ENCODE measurements at regions not wholly inside any gene's neighbourhood (a gene's known extent, or its start where the extent isn't known, plus 50 kb on each side); places are given as distances from the start of the nearest gene placed in this dataset.

- WGBS: 95% methylated on average over 1 of the region's 1 CpG
- no peaks in the 10 kb centered on the region for H3K27me3 ChIP-seq (ENCODE audit: control insufficient read depth in 4 of 4, insufficient read depth in 4 of 4, low read length in 3 of 4)
- TF ChIP-seq YY1 (IDR thresholded peaks at IDR 0.05) (no peak), ZBTB33 (IDR thresholded peaks at IDR 0.05) (no peak), JUND (IDR thresholded peaks at IDR 0.05) (no peak), GABPA (IDR thresholded peaks at IDR 0.05 in 1 of 2, conservative IDR thresholded peaks at IDR 0.05 in 1 of 2) (no peak), EGR1 (IDR thresholded peaks at IDR 0.05; ENCODE audit: low read depth in 2 of 2) (no peak), MAX (IDR thresholded peaks at IDR 0.05) (no peak), FOXA1 (IDR thresholded peaks at IDR 0.05) (no peak), RXRA (IDR thresholded peaks at IDR 0.05) (no peak), ATF3 (IDR thresholded peaks at IDR 0.05) (no peak), FOXA2 (IDR thresholded peaks at IDR 0.05) (no peak), REST (IDR thresholded peaks at IDR 0.05) (no peak), SP1 (IDR thresholded peaks at IDR 0.05) (no peak), NR2F2 (IDR thresholded peaks at IDR 0.05) (no peak), HNF4A (conservative IDR thresholded peaks at IDR 0.05) (no peak), TAF1 (conservative IDR thresholded peaks at IDR 0.05) (no peak), RAD21 (IDR thresholded peaks at IDR 0.05) (no peak), HNF4G (IDR thresholded peaks at IDR 0.05) (no peak)
- H3K4me3 ChIP-seq (ENCODE audit: low read depth in 1 of 3, low read length in 3 of 3): no peak overlapping the region
- H3K27ac ChIP-seq (ENCODE audit: low read depth in 1 of 2, low read length in 2 of 2): no peak overlapping the region
- H3K9me3 ChIP-seq (ENCODE audit: control insufficient read depth in 4 of 4, low read length in 3 of 4): peaks cover 0 to 3% (median 0%) of the 10 kb centered on the region in 4 donors
- no peak for DNase-seq (ENCODE audit: low spot score)
- no peaks in the 10 kb centered on the region for H3K4me1 ChIP-seq (ENCODE audit: control insufficient read depth in 4 of 4, insufficient read depth in 4 of 4, low read length in 3 of 4)
- no peak overlapping the region for H3K9ac ChIP-seq (ENCODE audit: low read depth in 1 of 2, low read length in 2 of 2)
- no peaks in the 10 kb centered on the region for H3K36me3 ChIP-seq (ENCODE audit: control insufficient read depth in 4 of 4, insufficient read depth in 3 of 4, low read depth in 1 of 4, low read length in 3 of 4)
These were observed 133.2 kb upstream of the DAZL start for GRCh38 chr3:16738451-16738850.

- TF ChIP-seq RXRA (IDR thresholded peaks at IDR 0.05) (no peak), MAX (IDR thresholded peaks at IDR 0.05) (no peak), HNF4G (IDR thresholded peaks at IDR 0.05) (no peak), EGR1 (IDR thresholded peaks at IDR 0.05; ENCODE audit: low read depth in 2 of 2) (no peak), NR2F2 (IDR thresholded peaks at IDR 0.05) (no peak), YY1 (IDR thresholded peaks at IDR 0.05) (no peak)
- no peaks in the 10 kb centered on the region for H3K36me3 ChIP-seq (ENCODE audit: control insufficient read depth in 4 of 4, insufficient read depth in 3 of 4, low read depth in 1 of 4, low read length in 3 of 4)
- peaks cover 0 to 3% (median 0%) of the 10 kb centered on the region in 4 donors for H3K9me3 ChIP-seq (ENCODE audit: control insufficient read depth in 4 of 4, low read length in 3 of 4)
- no peak overlapping the region for H3K27ac ChIP-seq (ENCODE audit: low read depth in 1 of 2, low read length in 2 of 2)
- 68% methylated on average over 5 of the region's 5 CpGs for WGBS
- H3K9ac ChIP-seq (ENCODE audit: low read depth in 1 of 2, low read length in 2 of 2): no peak overlapping the region
- no peak for DNase-seq (ENCODE audit: low spot score)
- no peaks in the 10 kb centered on the region for H3K27me3 ChIP-seq (ENCODE audit: control insufficient read depth in 4 of 4, insufficient read depth in 4 of 4, low read length in 3 of 4)
- H3K4me1 ChIP-seq (ENCODE audit: control insufficient read depth in 4 of 4, insufficient read depth in 4 of 4, low read length in 3 of 4): no peaks in the 10 kb centered on the region
- H3K4me3 ChIP-seq (ENCODE audit: low read depth in 1 of 3, low read length in 3 of 3): no peak overlapping the region
These were observed 134.4 kb upstream of the DAZL start for GRCh38 chr3:16739541-16740105.

Data from liver (tissue), 7 donors.